GM21390 (cell line): ENCODE measurements at regions not wholly inside any gene's neighbourhood (a gene's known extent, or its start where the extent isn't known, plus 50 kb on each side); places are given as distances from the start of the nearest gene placed in this dataset.
"Not testable (repeated sequence)": the region's sequence is repeated elsewhere in the genome, so short reads cannot be mapped to it uniquely, and the experiment has no call there.

Experiments
- ATAC-seq: cut with Tn5 transposase; IDR thresholded peaks from one replicate; pipeline ENCODE4 v1.9.1; 2021; ENCODE audit not compliant: unreplicated experiment

GRCh38 chr2:90359887-90360730, 1668.6 kb downstream of the RPIA start:
- not testable (repeated sequence) for ATAC-seq

- not testable (repeated sequence) for ATAC-seq
Measured at GRCh38 chr2:90360731-90361035, 1669.2 kb downstream of the RPIA start.
